ENCODE measurements at regions not wholly inside any gene's neighbourhood (a gene's known extent, or its start where the extent isn't known, plus 50 kb on each side); places are given as distances from the start of the nearest gene placed in this dataset.
A peak's percentile ranks its signal among the peaks of the same experiment; 100 is the strongest.

GRCh38 chr11:109140426-109140825, 281.6 kb upstream of the C11orf87 start:
- in situ Hi-C loops (cut with MboI; ENCODE audit: low pct_unique_long_range_greater_than_20kb, low sequenced_read_pairs), result no loop called here
- no peak for DNase-seq

GRCh38 chr11:109140857-109141515, 281.0 kb upstream of the C11orf87 start:
- in situ Hi-C loops (cut with MboI; ENCODE audit: low pct_unique_long_range_greater_than_20kb, low sequenced_read_pairs), result no loop called here
- no peak for DNase-seq

GRCh38 chr11:109145287-109145686, 276.7 kb upstream of the C11orf87 start:
- in situ Hi-C loops (cut with MboI; ENCODE audit: low pct_unique_long_range_greater_than_20kb, low sequenced_read_pairs), result no loop called here

GRCh38 chr11:109147726-109148125, 274.3 kb upstream of the C11orf87 start:
- in situ Hi-C loops (cut with MboI; ENCODE audit: low pct_unique_long_range_greater_than_20kb, low sequenced_read_pairs), result no loop called here
- no peak for DNase-seq

More at GRCh38 chr11:109145287-109145686, 276.7 kb upstream of the C11orf87 start:
- no peak for DNase-seq

GRCh38 chr11:109148669-109149068, 273.3 kb upstream of the C11orf87 start:
- in situ Hi-C loops (cut with MboI; ENCODE audit: low pct_unique_long_range_greater_than_20kb, low sequenced_read_pairs), result no loop called here
- no peak for DNase-seq

GRCh38 chr11:109150581-109150980, 271.4 kb upstream of the C11orf87 start:
- DNase-seq, result no peak
- in situ Hi-C loops (cut with MboI; ENCODE audit: low pct_unique_long_range_greater_than_20kb, low sequenced_read_pairs), result no loop called here

- in situ Hi-C loops (cut with MboI; ENCODE audit: low pct_unique_long_range_greater_than_20kb, low sequenced_read_pairs), result no loop called here
- DNase-seq, result no peak
Measured at GRCh38 chr11:109153836-109154235, 268.2 kb upstream of the C11orf87 start.

- no peak for DNase-seq
- in situ Hi-C loops (cut with MboI; ENCODE audit: low pct_unique_long_range_greater_than_20kb, low sequenced_read_pairs), result no loop called here
Measured at GRCh38 chr11:109155291-109155690, 266.7 kb upstream of the C11orf87 start.

GRCh38 chr11:109165035-109165434, 257.0 kb upstream of the C11orf87 start:
- DNase-seq, result no peak
- in situ Hi-C loops (cut with MboI; ENCODE audit: low pct_unique_long_range_greater_than_20kb, low sequenced_read_pairs), result no loop called here

- in situ Hi-C loops (cut with MboI; ENCODE audit: low pct_unique_long_range_greater_than_20kb, low sequenced_read_pairs), result no loop called here
- DNase-seq, result no peak
Measured at GRCh38 chr11:109166441-109166840, 255.5 kb upstream of the C11orf87 start.

GRCh38 chr11:109173504-109173903, 248.5 kb upstream of the C11orf87 start:
- in situ Hi-C loops (cut with MboI; ENCODE audit: low pct_unique_long_range_greater_than_20kb, low sequenced_read_pairs), result no loop called here
- DNase-seq, result no peak

- DNase-seq, result no peak
- in situ Hi-C loops (cut with MboI; ENCODE audit: low pct_unique_long_range_greater_than_20kb, low sequenced_read_pairs), result no loop called here
Measured at GRCh38 chr11:109184376-109184775, 237.6 kb upstream of the C11orf87 start.

GRCh38 chr11:109192864-109193263, 229.1 kb upstream of the C11orf87 start:
- DNase-seq, result no peak
- in situ Hi-C loops (cut with MboI; ENCODE audit: low pct_unique_long_range_greater_than_20kb, low sequenced_read_pairs), result no loop called here

GRCh38 chr11:109193880-109194279, 228.1 kb upstream of the C11orf87 start:
- in situ Hi-C loops (cut with MboI; ENCODE audit: low pct_unique_long_range_greater_than_20kb, low sequenced_read_pairs), result no loop called here
- DNase-seq, result no peak

- in situ Hi-C loops (cut with MboI; ENCODE audit: low pct_unique_long_range_greater_than_20kb, low sequenced_read_pairs), result no loop called here
Measured at GRCh38 chr11:109196016-109196415, 226.0 kb upstream of the C11orf87 start.

GRCh38 chr11:109197656-109198055, 224.3 kb upstream of the C11orf87 start:
- in situ Hi-C loops (cut with MboI; ENCODE audit: low pct_unique_long_range_greater_than_20kb, low sequenced_read_pairs), result no loop called here
- peak; percentile 56 for DNase-seq

More at GRCh38 chr11:109196016-109196415, 226.0 kb upstream of the C11orf87 start:
- DNase-seq, result no peak

- DNase-seq, result no peak
- in situ Hi-C loops (cut with MboI; ENCODE audit: low pct_unique_long_range_greater_than_20kb, low sequenced_read_pairs), result no loop called here
Measured at GRCh38 chr11:109203176-109203575, 218.8 kb upstream of the C11orf87 start.

GRCh38 chr11:109205312-109205711, 216.7 kb upstream of the C11orf87 start:
- in situ Hi-C loops (cut with MboI; ENCODE audit: low pct_unique_long_range_greater_than_20kb, low sequenced_read_pairs), result no loop called here
- no peak for DNase-seq

- in situ Hi-C loops (cut with MboI; ENCODE audit: low pct_unique_long_range_greater_than_20kb, low sequenced_read_pairs), result no loop called here
- DNase-seq, result no peak
Measured at GRCh38 chr11:109208121-109208520, 213.9 kb upstream of the C11orf87 start.

- in situ Hi-C loops (cut with MboI; ENCODE audit: low pct_unique_long_range_greater_than_20kb, low sequenced_read_pairs), result no loop called here
- no peak for DNase-seq
Measured at GRCh38 chr11:109209572-109209971, 212.4 kb upstream of the C11orf87 start.

- no peak for DNase-seq
- in situ Hi-C loops (cut with MboI; ENCODE audit: low pct_unique_long_range_greater_than_20kb, low sequenced_read_pairs), result no loop called here
Measured at GRCh38 chr11:109221190-109221589, 200.8 kb upstream of the C11orf87 start.

Measured in KBM-7 (cell line).